ENCODE measurements at regions not wholly inside any gene's neighbourhood (a gene's known extent, or its start where the extent isn't known, plus 50 kb on each side); places are given as distances from the start of the nearest gene placed in this dataset.

GRCh38 chr11:20310596-20311394, 52.7 kb upstream of the HTATIP2 start:
- TF ChIP-seq CTCF (conservative IDR thresholded peaks at IDR 0.05) = no peak
- no peak for TF ChIP-seq ZFX (IDR thresholded peaks at IDR 0.05)
